Smooth muscle cell (in vitro differentiated cells): ENCODE measurements at regions not wholly inside any gene's neighbourhood (a gene's known extent, or its start where the extent isn't known, plus 50 kb on each side); places are given as distances from the start of the nearest gene placed in this dataset.

Experiments used
- DNase-seq: peaks from one replicate; lab custom pipeline; 2025; ENCODE audit not compliant: unreplicated experiment; lab: John Stamatoyannopoulos, UW
- H2AFZ ChIP-seq: fragments of 200-600 bp; sonication (generic); 2 replicates; pipeline ENCODE4 v1.6.0; 2016; ENCODE audit warnings: antibody characterized with exemption, low read depth, mild to moderate bottlenecking
- H3F3A ChIP-seq: fragments of 200-600 bp; sonication (generic); 2 replicates; pipeline ENCODE4 v1.6.0; 2017; ENCODE audit warnings: antibody characterized with exemption, low read depth
- H3K27ac ChIP-seq: fragments of 200-600 bp; sonication (generic); 2 replicates; pipeline ENCODE4 v1.5.1; 2016; ENCODE audit warnings: low read depth, mild to moderate bottlenecking
- H3K27me3 ChIP-seq: fragments of 200-600 bp; sonication (generic); 2 replicates; pipeline ENCODE4 v1.6.1; 2016; ENCODE audit warnings: low read depth, mild to moderate bottlenecking
- H3K36me3 ChIP-seq: fragments of 200-600 bp; sonication (generic); 2 replicates; pipeline ENCODE4 v1.5.1; 2016; ENCODE audit warnings: low read depth
- H3K4me1 ChIP-seq: fragments of 200-600 bp; sonication (generic); 2 replicates; pipeline ENCODE4 v1.5.1; 2016; ENCODE audit warnings: low read depth
- H3K4me2 ChIP-seq: fragments of 200-600 bp; sonication (generic); 2 replicates; pipeline ENCODE4 v1.6.0; 2016; ENCODE audit warnings: mild to moderate bottlenecking
- H3K4me3 ChIP-seq: fragments of 200-600 bp; sonication (generic); 2 replicates; pipeline ENCODE4 v1.5.1; 2016; ENCODE audit warnings: mild to moderate bottlenecking
- H3K79me2 ChIP-seq: fragments of 200-600 bp; sonication (generic); 2 replicates; pipeline ENCODE4 v1.6.0; 2016; ENCODE audit warnings: low read depth, mild to moderate bottlenecking
- H3K9ac ChIP-seq: fragments of 200-600 bp; sonication (generic); 2 replicates; pipeline ENCODE4 v1.6.0; 2016; ENCODE audit warnings: low read depth
- H3K9me3 ChIP-seq: fragments of 200-600 bp; sonication (generic); replicated peaks from 2 replicates; pipeline ENCODE4 v1.5.1; 2016; ENCODE audit warnings: low read depth
- H4K20me1 ChIP-seq: fragments of 200-600 bp; sonication (generic); 2 replicates; pipeline ENCODE4 v1.6.0; 2016; ENCODE audit warnings: low read depth
- WGBS: methylation state at CpG from one replicate; pipeline ENCODE4 v1.1.7; 2016; ENCODE audit warnings: low lambda C conversion rate; 5-methylcytosine and 5-hydroxymethylcytosine counted together
- TF ChIP-seq, protein P1 (sequence below): fragments of 200-600 bp; sonication (generic); IDR thresholded peaks from 2 replicates; pipeline ENCODE4 v1.5.1; 2017; ENCODE audit warnings: borderline replicate concordance, mild to moderate bottlenecking, antibody characterized with exemption; ENCODE audit not compliant: insufficient read depth, poor library complexity, severe bottlenecking

GRCh38 chr6:148221196-148221979 lies 121.2 kb upstream of the SASH1 start:
- Histone ChIP-seq H4K20me1 (no peaks in the 10 kb centered on the region), H3K27me3 (no peaks in the 10 kb centered on the region), H3K9ac (no peak overlapping the region), H3K36me3 (no peaks in the 10 kb centered on the region), H3K79me2 (no peaks in the 10 kb centered on the region), H3K27ac (no peak overlapping the region), H3K4me1 (no peaks in the 10 kb centered on the region), H3K9me3 (no peaks in the 10 kb centered on the region), H3F3A (no peaks in the 10 kb centered on the region), H2AFZ (no peak overlapping the region), H3K4me2 (no peak overlapping the region), H3K4me3 (no peak overlapping the region)
- 34% methylated on average over 6 of the region's 6 CpGs for WGBS
- DNase-seq, result no peak
- TF ChIP-seq, protein P1, sequence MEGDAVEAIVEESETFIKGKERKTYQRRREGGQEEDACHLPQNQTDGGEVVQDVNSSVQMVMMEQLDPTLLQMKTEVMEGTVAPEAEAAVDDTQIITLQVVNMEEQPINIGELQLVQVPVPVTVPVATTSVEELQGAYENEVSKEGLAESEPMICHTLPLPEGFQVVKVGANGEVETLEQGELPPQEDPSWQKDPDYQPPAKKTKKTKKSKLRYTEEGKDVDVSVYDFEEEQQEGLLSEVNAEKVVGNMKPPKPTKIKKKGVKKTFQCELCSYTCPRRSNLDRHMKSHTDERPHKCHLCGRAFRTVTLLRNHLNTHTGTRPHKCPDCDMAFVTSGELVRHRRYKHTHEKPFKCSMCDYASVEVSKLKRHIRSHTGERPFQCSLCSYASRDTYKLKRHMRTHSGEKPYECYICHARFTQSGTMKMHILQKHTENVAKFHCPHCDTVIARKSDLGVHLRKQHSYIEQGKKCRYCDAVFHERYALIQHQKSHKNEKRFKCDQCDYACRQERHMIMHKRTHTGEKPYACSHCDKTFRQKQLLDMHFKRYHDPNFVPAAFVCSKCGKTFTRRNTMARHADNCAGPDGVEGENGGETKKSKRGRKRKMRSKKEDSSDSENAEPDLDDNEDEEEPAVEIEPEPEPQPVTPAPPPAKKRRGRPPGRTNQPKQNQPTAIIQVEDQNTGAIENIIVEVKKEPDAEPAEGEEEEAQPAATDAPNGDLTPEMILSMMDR, result no peak

GRCh38 chr6:148222376-148222775 lies 120.3 kb upstream of the SASH1 start:
- Histone ChIP-seq H3K27ac (no peak overlapping the region), H2AFZ (no peak overlapping the region), H3K4me1 (no peaks in the 10 kb centered on the region), H3K4me2 (no peak overlapping the region), H4K20me1 (no peaks in the 10 kb centered on the region), H3K4me3 (no peak overlapping the region), H3K9ac (no peak overlapping the region), H3K27me3 (no peaks in the 10 kb centered on the region), H3K36me3 (no peaks in the 10 kb centered on the region), H3K79me2 (no peaks in the 10 kb centered on the region), H3F3A (no peaks in the 10 kb centered on the region), H3K9me3 (no peaks in the 10 kb centered on the region)
- 79% methylated on average over 3 of the region's 3 CpGs for WGBS
- TF ChIP-seq, protein P1, result no peak
- no peak for DNase-seq

DNA sequence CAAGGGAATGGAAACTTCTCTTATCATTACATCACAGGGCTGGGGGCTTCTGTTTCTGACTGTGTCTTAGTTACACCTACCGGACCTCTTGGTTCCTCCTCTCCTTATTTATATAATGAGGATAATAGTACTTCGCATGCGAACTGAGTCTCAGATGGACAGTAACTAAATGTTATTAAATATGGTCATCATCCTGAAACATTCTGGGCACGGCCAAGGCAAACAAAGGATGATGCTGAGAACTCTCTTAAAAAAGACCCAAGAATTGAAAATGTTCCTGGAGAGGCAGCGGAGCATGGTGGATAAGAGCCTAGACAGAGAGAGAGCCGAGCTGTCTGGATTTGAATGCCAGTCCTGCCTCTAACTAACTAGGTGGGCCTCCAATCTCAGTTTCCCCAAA lies 119.8 kb upstream of the SASH1 start:
- Histone ChIP-seq H2AFZ (no peak overlapping the region), H3K27me3 (no peaks in the 10 kb centered on the region), H4K20me1 (no peaks in the 10 kb centered on the region), H3F3A (no peaks in the 10 kb centered on the region), H3K9ac (no peak overlapping the region), H3K4me1 (no peaks in the 10 kb centered on the region), H3K36me3 (no peaks in the 10 kb centered on the region), H3K4me3 (no peak overlapping the region), H3K9me3 (no peaks in the 10 kb centered on the region), H3K79me2 (no peaks in the 10 kb centered on the region), H3K4me2 (no peak overlapping the region), H3K27ac (no peak overlapping the region)
- WGBS, result 95% methylated on average over 6 of the region's 6 CpGs
- DNase-seq, result no peak
- TF ChIP-seq, protein P1, result no peak

GRCh38 chr6:148223424-148223842 lies 119.2 kb upstream of the SASH1 start:
- Histone ChIP-seq H3K79me2 (no peaks in the 10 kb centered on the region), H3K4me3 (no peak overlapping the region), H3K27ac (no peak overlapping the region), H2AFZ (no peak overlapping the region), H3K36me3 (no peaks in the 10 kb centered on the region), H3K4me2 (peak overlapping the region; percentile 14), H4K20me1 (no peaks in the 10 kb centered on the region), H3K9ac (no peak overlapping the region), H3K27me3 (no peaks in the 10 kb centered on the region), H3F3A (no peaks in the 10 kb centered on the region), H3K4me1 (no peaks in the 10 kb centered on the region), H3K9me3 (no peaks in the 10 kb centered on the region)
- DNase-seq, result no peak
- 80% methylated on average over 3 of the region's 3 CpGs for WGBS
- TF ChIP-seq, protein P1, result no peak
